ENCODE measurements at regions not wholly inside any gene's neighbourhood (a gene's known extent, or its start where the extent isn't known, plus 50 kb on each side); places are given as distances from the start of the nearest gene placed in this dataset.

DNA sequence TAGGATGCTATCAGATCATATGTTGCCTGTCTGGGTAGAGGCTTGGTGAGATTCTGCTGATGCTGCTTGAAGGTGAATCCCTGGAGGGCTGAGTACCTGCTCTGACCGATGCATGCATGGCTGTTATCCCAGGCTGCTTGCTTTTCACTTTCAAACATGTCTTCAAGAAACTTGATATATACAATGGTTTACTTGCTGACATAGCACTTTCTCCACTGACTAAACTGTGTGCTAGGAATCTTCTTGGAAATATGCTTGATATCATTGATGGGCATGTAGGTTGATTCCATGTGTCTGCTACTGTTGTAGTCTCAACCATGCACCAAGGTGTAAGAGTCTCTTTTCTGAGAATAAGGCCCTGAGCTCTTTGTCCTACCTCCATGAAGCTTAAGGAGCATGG lies 79.6 kb upstream of the WDR1 start:
- BruUV-seq (replicated peaks) = no TSS peak
- TF ChIP-seq, protein P1, sequence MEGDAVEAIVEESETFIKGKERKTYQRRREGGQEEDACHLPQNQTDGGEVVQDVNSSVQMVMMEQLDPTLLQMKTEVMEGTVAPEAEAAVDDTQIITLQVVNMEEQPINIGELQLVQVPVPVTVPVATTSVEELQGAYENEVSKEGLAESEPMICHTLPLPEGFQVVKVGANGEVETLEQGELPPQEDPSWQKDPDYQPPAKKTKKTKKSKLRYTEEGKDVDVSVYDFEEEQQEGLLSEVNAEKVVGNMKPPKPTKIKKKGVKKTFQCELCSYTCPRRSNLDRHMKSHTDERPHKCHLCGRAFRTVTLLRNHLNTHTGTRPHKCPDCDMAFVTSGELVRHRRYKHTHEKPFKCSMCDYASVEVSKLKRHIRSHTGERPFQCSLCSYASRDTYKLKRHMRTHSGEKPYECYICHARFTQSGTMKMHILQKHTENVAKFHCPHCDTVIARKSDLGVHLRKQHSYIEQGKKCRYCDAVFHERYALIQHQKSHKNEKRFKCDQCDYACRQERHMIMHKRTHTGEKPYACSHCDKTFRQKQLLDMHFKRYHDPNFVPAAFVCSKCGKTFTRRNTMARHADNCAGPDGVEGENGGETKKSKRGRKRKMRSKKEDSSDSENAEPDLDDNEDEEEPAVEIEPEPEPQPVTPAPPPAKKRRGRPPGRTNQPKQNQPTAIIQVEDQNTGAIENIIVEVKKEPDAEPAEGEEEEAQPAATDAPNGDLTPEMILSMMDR (IDR thresholded peaks at IDR 0.05; ENCODE audit: unreplicated experiment) = no peak
- Mint-ChIP-seq H3K27ac (ENCODE audit: low read depth, unreplicated experiment) (no peak overlapping the region), H3K9me3 (ENCODE audit: unreplicated experiment) (peaks cover 11% of the 10 kb centered on the region), H3K36me3 (ENCODE audit: insufficient read depth, unreplicated experiment) (no peaks in the 10 kb centered on the region), H3K4me1 (ENCODE audit: insufficient read depth, unreplicated experiment) (no peaks in the 10 kb centered on the region), H3K4me3 (ENCODE audit: unreplicated experiment) (no peak overlapping the region), H3K27me3 (ENCODE audit: insufficient read depth, unreplicated experiment) (no peaks in the 10 kb centered on the region)
- CTCF ChIA-PET = interaction anchor here (0.6 kb wide), 1 partner anchor 155 kb away, joined by 3 read pairs; no protein-coding TSS in a partner anchor
- no peak for DNase-seq (ENCODE audit: unreplicated experiment)
- POLR2A ChIA-PET = no interaction called here
- intact Hi-C loops (cut with micrococcal nuclease) = no loop called here

DNA sequence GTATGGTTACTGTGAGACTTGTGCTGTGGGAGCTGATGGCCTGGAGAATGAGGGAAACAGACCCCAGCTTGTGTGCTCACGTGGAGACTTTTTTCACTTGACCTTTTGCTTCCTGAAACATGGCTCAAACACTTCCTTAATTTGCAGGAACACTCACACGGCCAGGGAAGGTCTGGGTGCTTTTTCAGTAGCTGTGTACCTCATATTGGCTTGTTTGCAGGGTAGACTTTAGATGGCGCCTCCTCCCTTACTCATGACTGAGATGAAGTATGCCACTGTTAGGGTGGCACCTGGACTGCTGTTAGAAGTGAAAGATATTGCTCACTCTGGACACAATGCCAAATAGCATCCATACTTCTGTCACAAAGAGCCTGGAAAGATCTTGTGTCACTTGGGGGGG lies 75.7 kb upstream of the WDR1 start:
- Mint-ChIP-seq H3K27ac (ENCODE audit: low read depth, unreplicated experiment) (no peak overlapping the region), H3K36me3 (ENCODE audit: insufficient read depth, unreplicated experiment) (no peaks in the 10 kb centered on the region), H3K27me3 (ENCODE audit: insufficient read depth, unreplicated experiment) (no peaks in the 10 kb centered on the region), H3K4me3 (ENCODE audit: unreplicated experiment) (no peak overlapping the region), H3K4me1 (ENCODE audit: insufficient read depth, unreplicated experiment) (no peaks in the 10 kb centered on the region), H3K9me3 (ENCODE audit: unreplicated experiment) (peaks cover 16% of the 10 kb centered on the region)
- intact Hi-C loops (cut with micrococcal nuclease) = no loop called here
- ChIA-PET POLR2A (no interaction called here), CTCF (interaction anchor here (0.6 to 5.9 kb wide), 5 partner anchors 27 to 357 kb away, joined by 3 to 25 read pairs (median 4); no protein-coding TSS in a partner anchor)
- no TSS peak for BruUV-seq (replicated peaks)
- no peak for DNase-seq (ENCODE audit: unreplicated experiment)
- TF ChIP-seq, protein P1 (IDR thresholded peaks at IDR 0.05; ENCODE audit: unreplicated experiment) = no peak

- H3K4me1 Mint-ChIP-seq (ENCODE audit: insufficient read depth, unreplicated experiment) = no peaks in the 10 kb centered on the region
- BruUV-seq (replicated peaks) = no TSS peak
Observed at GRCh38 chr4:10188400-10189004, 71.9 kb upstream of the WDR1 start.

More at GRCh38 chr4:10188400-10189004, 71.9 kb upstream of the WDR1 start:
- Mint-ChIP-seq H3K9me3 (ENCODE audit: unreplicated experiment) (peaks cover 8% of the 10 kb centered on the region), H3K4me3 (ENCODE audit: unreplicated experiment) (no peak overlapping the region), H3K27ac (ENCODE audit: low read depth, unreplicated experiment) (no peak overlapping the region), H3K27me3 (ENCODE audit: insufficient read depth, unreplicated experiment) (no peaks in the 10 kb centered on the region), H3K36me3 (ENCODE audit: insufficient read depth, unreplicated experiment) (no peaks in the 10 kb centered on the region)
- TF ChIP-seq, protein P1 (IDR thresholded peaks at IDR 0.05; ENCODE audit: unreplicated experiment) = no peak
- ChIA-PET CTCF (interaction anchor here (0.6 to 3.9 kb wide), 9 partner anchors 9 to 361 kb away, joined by 3 to 23 read pairs (median 3); no protein-coding TSS in a partner anchor), POLR2A (no interaction called here)
- intact Hi-C loops (cut with micrococcal nuclease) = no loop called here
- no peak for DNase-seq (ENCODE audit: unreplicated experiment)
